ENCODE measurements at regions not wholly inside any gene's neighbourhood (a gene's known extent, or its start where the extent isn't known, plus 50 kb on each side); places are given as distances from the start of the nearest gene placed in this dataset.

GRCh38 chr4:23717528-23718248 lies 172.2 kb downstream of the PPARGC1A start:
- no peak overlapping the region for H2AFZ ChIP-seq (ENCODE audit: low read depth, low read length, severe bottlenecking)
- H4K20me1 ChIP-seq (ENCODE audit: low read depth, low read length) = no peaks in the 10 kb centered on the region
- H3K9me2 ChIP-seq (replicated peaks; ENCODE audit: insufficient read depth, low read length) = no peaks in the 10 kb centered on the region
- TF ChIP-seq EZH2phosphoT487 (conservative IDR thresholded peaks at IDR 0.05; ENCODE audit: low read length) (no peak), CTCF (IDR thresholded peaks at IDR 0.05; ENCODE audit: insufficient read depth, low read length, poor library complexity, severe bottlenecking) (peak; percentile 26)
- H3K4me2 ChIP-seq (ENCODE audit: low read depth, low read length, poor library complexity, severe bottlenecking) = no peak overlapping the region
- H3F3A ChIP-seq (ENCODE audit: insufficient read depth) = no peaks in the 10 kb centered on the region
- H3K27me3 ChIP-seq (ENCODE audit: low read length) = no peaks in the 10 kb centered on the region
- no peaks in the 10 kb centered on the region for H3K9me3 ChIP-seq (ENCODE audit: insufficient read depth, low read length)
- H3K27ac ChIP-seq (ENCODE audit: low read depth, low read length) = no peak overlapping the region
- H3K36me3 ChIP-seq (ENCODE audit: low read length) = no peaks in the 10 kb centered on the region
- no peak overlapping the region for H3K9ac ChIP-seq (ENCODE audit: low read length)
- H3K4me3 ChIP-seq (ENCODE audit: insufficient read depth, low read length, poor library complexity, severe bottlenecking) = no peak overlapping the region
- H3K79me2 ChIP-seq (ENCODE audit: insufficient read depth, low read length) = no peaks in the 10 kb centered on the region

GRCh38 chr4:23710298-23710697 lies 179.5 kb downstream of the PPARGC1A start:
- no peak overlapping the region for H3K4me3 ChIP-seq (ENCODE audit: insufficient read depth, low read length, poor library complexity, severe bottlenecking)
- H3K9ac ChIP-seq (ENCODE audit: low read length) = no peak overlapping the region
- H2AFZ ChIP-seq (ENCODE audit: low read depth, low read length, severe bottlenecking) = no peak overlapping the region
- no peaks in the 10 kb centered on the region for H3K79me2 ChIP-seq (ENCODE audit: insufficient read depth, low read length)
- TF ChIP-seq EZH2phosphoT487 (conservative IDR thresholded peaks at IDR 0.05; ENCODE audit: low read length) (no peak), CTCF (IDR thresholded peaks at IDR 0.05; ENCODE audit: insufficient read depth, low read length, poor library complexity, severe bottlenecking) (no peak)
- no peaks in the 10 kb centered on the region for H3F3A ChIP-seq (ENCODE audit: insufficient read depth)
- H3K9me3 ChIP-seq (ENCODE audit: insufficient read depth, low read length) = no peaks in the 10 kb centered on the region
- no peaks in the 10 kb centered on the region for H3K27me3 ChIP-seq (ENCODE audit: low read length)
- H3K27ac ChIP-seq (ENCODE audit: low read depth, low read length) = no peak overlapping the region
- no peaks in the 10 kb centered on the region for H3K36me3 ChIP-seq (ENCODE audit: low read length)
- H3K4me2 ChIP-seq (ENCODE audit: low read depth, low read length, poor library complexity, severe bottlenecking) = no peak overlapping the region
- no peaks in the 10 kb centered on the region for H4K20me1 ChIP-seq (ENCODE audit: low read depth, low read length)
- no peaks in the 10 kb centered on the region for H3K9me2 ChIP-seq (replicated peaks; ENCODE audit: insufficient read depth, low read length)

- Histone ChIP-seq H3K9me3 (ENCODE audit: insufficient read depth, low read length) (no peaks in the 10 kb centered on the region), H3K9me2 (replicated peaks; ENCODE audit: insufficient read depth, low read length) (no peaks in the 10 kb centered on the region), H3K79me2 (ENCODE audit: insufficient read depth, low read length) (no peaks in the 10 kb centered on the region), H3K9ac (ENCODE audit: low read length) (no peak overlapping the region), H2AFZ (ENCODE audit: low read depth, low read length, severe bottlenecking) (no peak overlapping the region), H3K36me3 (ENCODE audit: low read length) (no peaks in the 10 kb centered on the region), H3K27me3 (ENCODE audit: low read length) (no peaks in the 10 kb centered on the region), H3K4me2 (ENCODE audit: low read depth, low read length, poor library complexity, severe bottlenecking) (no peak overlapping the region), H3K4me3 (ENCODE audit: insufficient read depth, low read length, poor library complexity, severe bottlenecking) (no peak overlapping the region), H4K20me1 (ENCODE audit: low read depth, low read length) (no peaks in the 10 kb centered on the region), H3F3A (ENCODE audit: insufficient read depth) (no peaks in the 10 kb centered on the region), H3K27ac (ENCODE audit: low read depth, low read length) (no peak overlapping the region)
- TF ChIP-seq CTCF (IDR thresholded peaks at IDR 0.05; ENCODE audit: insufficient read depth, low read length, poor library complexity, severe bottlenecking) = no peak
- TF ChIP-seq EZH2phosphoT487 (conservative IDR thresholded peaks at IDR 0.05; ENCODE audit: low read length) = no peak
Observed at GRCh38 chr4:23707652-23708026, 182.2 kb downstream of the PPARGC1A start.

Measured in SU-DHL-6 (cell line).